Nephron (organoid): ENCODE measurements at regions not wholly inside any gene's neighbourhood (a gene's known extent, or its start where the extent isn't known, plus 50 kb on each side); places are given as distances from the start of the nearest gene placed in this dataset.

Source experiments
- H3K27ac Mint-ChIP-seq, 3 experiments: 2 replicates each; pipeline ENCODE4 v1.8.0; 2020; ENCODE audit warnings: mixed read lengths in 3 of 3, mild to moderate bottlenecking in 2 of 3, moderate library complexity in 1 of 3
- H3K27me3 Mint-ChIP-seq: 2 replicates; pipeline ENCODE4 v1.8.0; 2021; ENCODE audit warnings: low read depth, mild to moderate bottlenecking, moderate library complexity, mixed read lengths
- H3K36me3 Mint-ChIP-seq: 2 replicates; pipeline ENCODE4 v1.8.0; 2020; ENCODE audit warnings: low read depth, mixed read lengths
- H3K4me1 Mint-ChIP-seq: 2 replicates; pipeline ENCODE4 v1.8.0; 2020; ENCODE audit warnings: mixed read lengths
- H3K4me3 Mint-ChIP-seq, 3 experiments: 2 replicates each; pipeline ENCODE4 v1.8.0; 2020; ENCODE audit warnings: mild to moderate bottlenecking in 3 of 3, mixed read lengths in 3 of 3, moderate library complexity in 2 of 3
- H3K9me3 Mint-ChIP-seq: 2 replicates; pipeline ENCODE4 v1.8.0; 2020; ENCODE audit warnings: mixed read lengths
- CTCF ChIP-seq, 3 experiments: fragments of 200-600 bp; sonication (generic); IDR thresholded peaks; one replicate each; pipeline ENCODE4 v1.5.0; 2021; ENCODE audit warnings: antibody characterized with exemption in 3 of 3; ENCODE audit not compliant: unreplicated experiment in 3 of 3

- Mint-ChIP-seq H3K27ac (no peak overlapping the region), H3K27me3 (no peaks in the 10 kb centered on the region), H3K36me3 (peaks cover 29% of the 10 kb centered on the region), H3K9me3 (peaks cover 16% of the 10 kb centered on the region), H3K4me3 (no peak overlapping the region), H3K4me1 (peaks cover 10% of the 10 kb centered on the region)
- TF ChIP-seq CTCF (IDR thresholded peaks at IDR 0.05; ENCODE audit: unreplicated experiment in 3 of 3) = no peak
Measured at GRCh38 chr3:64301476-64301875, 76.2 kb upstream of the PRICKLE2 start.

GRCh38 chr3:64300790-64301423, 75.6 kb upstream of the PRICKLE2 start:
- Mint-ChIP-seq H3K9me3 (peaks cover 16% of the 10 kb centered on the region), H3K4me1 (peaks cover 10% of the 10 kb centered on the region), H3K36me3 (peaks cover 29% of the 10 kb centered on the region), H3K27me3 (no peaks in the 10 kb centered on the region), H3K27ac (no peak overlapping the region), H3K4me3 (no peak overlapping the region)
- no peak for TF ChIP-seq CTCF (IDR thresholded peaks at IDR 0.05; ENCODE audit: unreplicated experiment in 3 of 3)

DNA sequence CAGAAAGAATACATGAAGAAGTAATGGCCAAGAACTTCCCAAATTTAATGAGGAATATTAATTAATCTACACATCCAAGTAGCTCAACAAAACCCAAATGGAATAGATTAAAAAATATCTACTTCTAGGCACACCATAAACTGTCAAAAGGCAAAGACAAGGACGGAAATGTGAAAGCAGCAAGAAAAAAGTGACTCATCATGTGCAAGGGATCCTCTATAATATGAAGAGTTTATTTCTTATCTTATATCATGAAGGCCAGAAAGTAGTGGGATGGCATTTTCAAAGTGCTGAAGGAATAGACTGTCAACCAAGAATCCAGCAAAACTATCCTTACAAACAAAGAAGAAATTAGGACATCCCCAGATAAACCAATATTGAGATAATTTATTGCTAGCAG, 73.9 kb upstream of the PRICKLE2 start:
- H3K4me1 Mint-ChIP-seq = peaks cover 10% of the 10 kb centered on the region
- TF ChIP-seq CTCF (IDR thresholded peaks at IDR 0.05; ENCODE audit: unreplicated experiment in 3 of 3) = no peak
- peaks cover 16% of the 10 kb centered on the region for H3K9me3 Mint-ChIP-seq
- no peak overlapping the region for H3K4me3 Mint-ChIP-seq
- H3K27ac Mint-ChIP-seq = no peak overlapping the region
- peaks cover 26% of the 10 kb centered on the region for H3K36me3 Mint-ChIP-seq
- no peaks in the 10 kb centered on the region for H3K27me3 Mint-ChIP-seq

GRCh38 chr3:64297563-64297962, 72.3 kb upstream of the PRICKLE2 start:
- Mint-ChIP-seq H3K9me3 (peaks cover 16% of the 10 kb centered on the region), H3K4me3 (no peak overlapping the region), H3K27me3 (no peaks in the 10 kb centered on the region), H3K27ac (no peak overlapping the region), H3K4me1 (peaks cover 10% of the 10 kb centered on the region), H3K36me3 (peaks cover 26% of the 10 kb centered on the region)
- TF ChIP-seq CTCF (IDR thresholded peaks at IDR 0.05; ENCODE audit: unreplicated experiment in 3 of 3) = no peak

DNA sequence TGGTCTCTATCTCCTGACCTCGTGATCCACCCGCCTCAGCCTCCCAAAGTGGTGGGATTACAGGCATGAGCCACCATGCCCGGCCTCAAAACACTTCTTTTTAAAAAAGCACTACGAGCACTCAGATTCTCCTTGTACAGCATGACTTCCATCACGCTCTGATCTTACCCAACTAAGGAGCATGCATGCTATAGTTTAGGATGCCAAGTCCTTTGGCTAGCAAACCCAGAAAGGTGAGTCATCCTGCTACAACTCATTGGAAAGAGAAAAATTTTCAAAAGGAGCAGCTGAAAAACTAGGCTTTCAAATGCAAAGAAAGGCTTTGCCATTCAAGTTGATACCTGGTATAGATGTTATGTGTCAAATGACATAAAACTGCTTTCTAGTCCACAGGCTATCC, 70.3 kb upstream of the PRICKLE2 start:
- Mint-ChIP-seq H3K27ac (no peak overlapping the region), H3K27me3 (no peaks in the 10 kb centered on the region), H3K36me3 (peaks cover 24% of the 10 kb centered on the region), H3K9me3 (peaks cover 16% of the 10 kb centered on the region), H3K4me3 (no peak overlapping the region), H3K4me1 (peaks cover 10% of the 10 kb centered on the region)
- TF ChIP-seq CTCF (IDR thresholded peaks at IDR 0.05; ENCODE audit: unreplicated experiment in 3 of 3) = no peak

DNA sequence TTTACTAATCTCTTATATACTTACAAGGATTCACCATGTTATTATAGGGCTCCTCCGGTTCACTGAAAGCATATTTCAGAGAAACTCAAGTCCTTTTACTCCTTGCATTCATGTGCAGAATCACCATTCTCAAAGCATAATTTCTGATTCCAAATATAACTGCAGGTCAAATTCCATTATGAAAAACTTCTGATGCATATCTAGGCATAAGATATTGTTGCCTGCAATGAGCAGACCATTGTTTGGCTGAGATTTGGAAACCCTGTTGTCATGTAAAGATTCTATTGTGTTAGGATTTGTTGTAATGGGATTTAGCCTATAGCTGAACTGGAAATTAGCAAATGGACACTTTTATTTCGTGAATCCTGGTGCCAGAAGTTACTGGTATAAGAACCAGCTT, 69.5 kb upstream of the PRICKLE2 start:
- no peak overlapping the region for H3K27ac Mint-ChIP-seq
- H3K4me1 Mint-ChIP-seq = peaks cover 9% of the 10 kb centered on the region
- peaks cover 16% of the 10 kb centered on the region for H3K9me3 Mint-ChIP-seq
- no peaks in the 10 kb centered on the region for H3K27me3 Mint-ChIP-seq
- no peak for TF ChIP-seq CTCF (IDR thresholded peaks at IDR 0.05; ENCODE audit: unreplicated experiment in 3 of 3)
- no peak overlapping the region for H3K4me3 Mint-ChIP-seq
- peaks cover 22% of the 10 kb centered on the region for H3K36me3 Mint-ChIP-seq
